ENCODE measurements at regions not wholly inside any gene's neighbourhood (a gene's known extent, or its start where the extent isn't known, plus 50 kb on each side); places are given as distances from the start of the nearest gene placed in this dataset.

- no peak for TF ChIP-seq CTCF (IDR thresholded peaks at IDR 0.05)
- no peak for TF ChIP-seq POLR2A (IDR thresholded peaks at IDR 0.05)
- no peak for TF ChIP-seq POLR2AphosphoS5 (IDR thresholded peaks at IDR 0.05)
Measured at GRCh38 chr9:121563425-121563824, 63.8 kb upstream of the GGTA1 start.

All from sigmoid colon (tissue), 4 donors.